Caco-2 (cell line): ENCODE measurements at regions not wholly inside any gene's neighbourhood (a gene's known extent, or its start where the extent isn't known, plus 50 kb on each side); places are given as distances from the start of the nearest gene placed in this dataset.

Experiments used
- BruUV-seq: library from RNA; stranded (reverse); fragments of 400-500 nt; replicated peaks from 2 replicates; lab custom pipeline; 2021; lab: Mats Ljungman, UMichigan
- CTCF ChIA-PET: fragments of 300-600 bp; sonication (Branson Sonifier 250); formaldehyde crosslinking; loops from one replicate; lab custom pipeline; 2022; ENCODE audit warnings: antibody characterized with exemption; lab: Charles Lee
- POLR2A ChIA-PET: fragments of 300-600 bp; sonication (Branson Sonifier 250); formaldehyde crosslinking; loops from one replicate; lab custom pipeline; 2022; ENCODE audit warnings: antibody characterized with exemption; lab: Charles Lee
- DNase-seq, 2 experiments: peaks; one replicate each; pipeline versions ENCODE4 v3.0.0 to v3.0.0-alpha.2; 2020 to 2022
- H3K27me3 ChIP-seq: replicated peaks from 2 replicates; pipeline ENCODE4 v1.6.0; 2011; ENCODE audit warnings: low read length; ENCODE audit not compliant: control insufficient read depth, insufficient read depth
- H3K36me3 ChIP-seq: 2 replicates; pipeline ENCODE4 v1.5.1; 2011; ENCODE audit warnings: low read length; ENCODE audit not compliant: control insufficient read depth, insufficient read depth
- H3K4me1 ChIP-seq: fragments of 250-450 bp; sonication (Bioruptor Pico); 2 replicates; pipeline ENCODE4 v1.5.1; 2020; ENCODE audit warnings: mild to moderate bottlenecking
- H3K4me3 ChIP-seq: 2 replicates; pipeline ENCODE4 v1.5.1; 2011; ENCODE audit warnings: low read depth, mild to moderate bottlenecking, control low read depth, low read length
- H3K9me3 ChIP-seq: fragments of 250-450 bp; sonication (Bioruptor Pico); 2 replicates; pipeline ENCODE4 v1.5.1; 2020; ENCODE audit warnings: mild to moderate bottlenecking, moderate library complexity
- H3K27ac Mint-ChIP-seq: one replicate; pipeline ENCODE4 v1.8.0; 2022; ENCODE audit warnings: mixed read lengths; ENCODE audit not compliant: unreplicated experiment
- H3K27me3 Mint-ChIP-seq: one replicate; pipeline ENCODE4 v1.8.0; 2022; ENCODE audit warnings: mixed read lengths; ENCODE audit not compliant: insufficient read depth, unreplicated experiment
- H3K36me3 Mint-ChIP-seq: one replicate; pipeline ENCODE4 v1.8.0; 2022; ENCODE audit warnings: mild to moderate bottlenecking, mixed read lengths; ENCODE audit not compliant: insufficient read depth, unreplicated experiment
- H3K4me1 Mint-ChIP-seq: one replicate; pipeline ENCODE4 v1.8.0; 2022; ENCODE audit warnings: low read depth, mixed read lengths; ENCODE audit not compliant: unreplicated experiment
- H3K4me3 Mint-ChIP-seq: one replicate; pipeline ENCODE4 v1.8.0; 2022; ENCODE audit warnings: mild to moderate bottlenecking, moderate library complexity, mixed read lengths; ENCODE audit not compliant: unreplicated experiment
- H3K9me3 Mint-ChIP-seq: one replicate; pipeline ENCODE4 v1.8.0; 2022; ENCODE audit warnings: mixed read lengths; ENCODE audit not compliant: unreplicated experiment
- CTCF ChIP-seq, 2 experiments: fragments of 200-600 bp in 1 of 2; IDR thresholded peaks; 1 replicate in 1 of 2; 2 replicates in 1 of 2; pipeline versions ENCODE4 v1.5.1 to v1.8.0; 2011 to 2022; ENCODE audit warnings: antibody characterized with exemption in 1 of 2, control low read depth in 1 of 2, inconsistent platforms in 1 of 2, low read depth in 1 of 2, low read length in 1 of 2, mild to moderate bottlenecking in 1 of 2, moderate library complexity in 1 of 2; ENCODE audit not compliant: insufficient read depth in 1 of 2, severe bottlenecking in 1 of 2, unreplicated experiment in 1 of 2
- intact Hi-C: fragments of 100-400 bp; cut with micrococcal nuclease; formaldehyde crosslinking; loops from one replicate; pipeline ENCODE4 v1.10.0; 2022; ENCODE audit not compliant: unreplicated experiment

GRCh38 chr12:108454539-108455139, 60.4 kb upstream of the FICD start:
- no peak for DNase-seq
- Histone ChIP-seq H3K4me3 (no peak overlapping the region), H3K36me3 (no peaks in the 10 kb centered on the region), H3K4me1 (no peaks in the 10 kb centered on the region), H3K9me3 (no peaks in the 10 kb centered on the region), H3K27me3 (no peaks in the 10 kb centered on the region)
- Mint-ChIP-seq H3K27ac (no peak overlapping the region), H3K9me3 (no peaks in the 10 kb centered on the region), H3K4me1 (no peaks in the 10 kb centered on the region), H3K36me3 (no peaks in the 10 kb centered on the region), H3K4me3 (no peak overlapping the region), H3K27me3 (peaks cover 13% of the 10 kb centered on the region)
- ChIA-PET POLR2A (no interaction called here), CTCF (no interaction called here)
- intact Hi-C loops, result no loop called here
- no peak for TF ChIP-seq CTCF (IDR thresholded peaks at IDR 0.05; ENCODE audit: insufficient read depth in 1 of 2, low read depth in 1 of 2, low read length in 1 of 2, severe bottlenecking in 1 of 2, unreplicated experiment in 1 of 2)
- no TSS peak for BruUV-seq

GRCh38 chr12:108449478-108449877, 65.6 kb upstream of the FICD start:
- no peak for DNase-seq
- ChIA-PET CTCF (no interaction called here), POLR2A (no interaction called here)
- H3K4me1 ChIP-seq, result no peaks in the 10 kb centered on the region
- BruUV-seq, result no TSS peak
- no peaks in the 10 kb centered on the region for H3K9me3 ChIP-seq
- H3K4me3 ChIP-seq, result no peak overlapping the region
- peaks cover 21% of the 10 kb centered on the region for H3K27me3 Mint-ChIP-seq
- H3K27ac Mint-ChIP-seq, result no peak overlapping the region
- H3K4me3 Mint-ChIP-seq, result no peak overlapping the region
- no peaks in the 10 kb centered on the region for H3K9me3 Mint-ChIP-seq
- intact Hi-C loops, result no loop called here
- H3K27me3 ChIP-seq, result no peaks in the 10 kb centered on the region
- no peak for TF ChIP-seq CTCF (IDR thresholded peaks at IDR 0.05; ENCODE audit: insufficient read depth in 1 of 2, low read depth in 1 of 2, low read length in 1 of 2, severe bottlenecking in 1 of 2, unreplicated experiment in 1 of 2)
- H3K4me1 Mint-ChIP-seq, result no peaks in the 10 kb centered on the region
- no peaks in the 10 kb centered on the region for H3K36me3 Mint-ChIP-seq
- no peaks in the 10 kb centered on the region for H3K36me3 ChIP-seq

- ChIA-PET POLR2A (no interaction called here), CTCF (no interaction called here)
- intact Hi-C loops, result no loop called here
- H3K9me3 ChIP-seq, result no peaks in the 10 kb centered on the region
- Mint-ChIP-seq H3K27ac (no peak overlapping the region), H3K4me3 (no peak overlapping the region), H3K36me3 (no peaks in the 10 kb centered on the region), H3K9me3 (no peaks in the 10 kb centered on the region), H3K27me3 (peaks cover 23% of the 10 kb centered on the region), H3K4me1 (no peaks in the 10 kb centered on the region)
- no peak for TF ChIP-seq CTCF (IDR thresholded peaks at IDR 0.05; ENCODE audit: insufficient read depth in 1 of 2, low read depth in 1 of 2, low read length in 1 of 2, severe bottlenecking in 1 of 2, unreplicated experiment in 1 of 2)
- no peaks in the 10 kb centered on the region for H3K27me3 ChIP-seq
- no TSS peak for BruUV-seq
- DNase-seq, result no peak
- H3K4me1 ChIP-seq, result no peaks in the 10 kb centered on the region
- no peaks in the 10 kb centered on the region for H3K36me3 ChIP-seq
- no peak overlapping the region for H3K4me3 ChIP-seq
Observed at GRCh38 chr12:108448246-108448645, 66.8 kb upstream of the FICD start.
